HG03354 (cell line): ENCODE measurements at regions not wholly inside any gene's neighbourhood (a gene's known extent, or its start where the extent isn't known, plus 50 kb on each side); places are given as distances from the start of the nearest gene placed in this dataset.

ENCODE experiments used
- ATAC-seq: cut with Tn5 transposase; IDR thresholded peaks from one replicate; pipeline ENCODE4 v1.9.1; 2021; ENCODE audit warnings: mild to moderate bottlenecking; ENCODE audit not compliant: unreplicated experiment, poor library complexity, severe bottlenecking

DNA sequence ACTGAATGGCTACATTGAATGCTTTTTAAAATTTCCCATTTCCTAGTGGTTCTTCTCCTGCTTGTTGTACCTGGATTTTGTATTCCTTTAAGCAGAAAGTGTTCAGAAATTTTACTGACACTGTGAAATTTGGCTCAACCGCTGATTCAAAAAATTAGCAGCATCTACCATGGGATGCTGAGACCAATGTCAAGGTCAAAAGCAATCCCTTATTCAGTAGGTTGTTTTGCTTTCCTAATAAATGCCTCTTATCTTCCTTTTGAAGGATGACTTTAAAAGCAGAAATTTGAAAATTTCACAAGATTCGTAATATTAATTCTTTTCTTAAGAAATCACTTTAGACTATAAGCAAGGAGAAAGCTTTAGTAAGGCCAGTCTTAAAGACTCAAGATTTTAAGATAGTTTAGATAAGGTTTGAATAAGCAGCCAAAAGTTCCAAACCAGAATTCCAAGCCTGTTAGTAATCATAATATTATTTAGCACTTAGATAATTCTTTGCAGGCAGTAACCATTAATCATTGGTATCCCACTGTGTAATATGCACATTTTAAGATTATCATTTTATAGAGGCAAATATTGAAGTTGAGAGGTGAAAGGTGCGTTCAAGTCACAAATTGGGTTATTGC, 508.8 kb downstream of the ANKRD50 start:
- no peak for ATAC-seq

DNA sequence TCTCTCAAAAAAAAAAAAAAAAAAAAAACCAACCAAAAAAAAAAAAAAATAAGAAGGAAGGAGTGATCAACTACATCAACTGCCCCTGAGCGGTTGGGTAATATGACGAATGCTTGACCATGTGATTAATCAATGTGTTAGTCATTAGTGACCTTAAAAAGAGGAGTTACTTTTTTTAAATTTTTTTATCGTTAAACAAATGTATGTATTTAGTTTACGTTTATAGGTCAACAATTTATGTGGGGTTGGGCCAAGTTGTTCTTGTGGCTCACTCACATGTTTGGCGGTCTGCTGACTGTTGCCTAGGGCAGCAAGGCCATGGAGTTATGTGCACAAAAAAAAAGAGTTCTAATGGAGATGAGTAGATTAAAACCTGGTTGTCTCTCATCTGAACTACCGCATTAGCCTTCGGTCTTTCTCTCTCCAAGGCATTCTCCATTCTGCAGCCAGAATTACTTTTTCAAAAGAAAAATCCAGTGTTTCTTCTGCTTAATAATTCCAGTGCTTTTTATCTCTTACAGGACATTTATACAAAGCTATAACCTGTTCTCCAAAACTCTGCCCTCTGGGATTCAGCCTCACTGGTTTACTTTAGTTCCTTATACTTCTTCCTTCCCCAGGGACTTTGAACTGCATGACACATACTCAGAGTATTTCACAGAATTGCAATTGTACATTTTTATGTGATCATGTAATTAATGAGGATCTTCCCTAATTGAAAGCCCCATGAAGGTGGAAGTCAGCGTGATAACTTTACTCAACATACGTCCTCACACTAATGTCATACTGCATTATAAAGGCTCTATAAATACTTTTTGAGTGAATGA, 505.5 kb downstream of the ANKRD50 start:
- no peak for ATAC-seq

DNA sequence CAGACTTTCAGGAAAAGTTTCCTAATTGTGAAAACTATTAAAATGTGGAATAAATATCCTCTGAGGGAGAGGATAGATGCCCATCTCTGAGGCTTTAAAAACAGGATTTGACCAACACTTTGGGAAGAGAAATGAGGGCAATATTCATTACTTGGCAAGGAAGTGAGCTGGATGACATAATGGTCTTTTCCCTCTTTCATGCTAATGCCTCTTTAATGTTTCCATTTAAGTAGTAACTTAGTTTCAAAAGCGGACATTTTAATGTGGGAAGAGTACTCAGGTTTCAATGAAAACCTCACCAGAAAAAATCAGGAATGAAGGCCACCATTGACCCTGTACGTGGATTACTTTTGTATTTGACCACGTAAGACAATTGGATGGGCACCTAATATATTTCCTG, 503.3 kb downstream of the ANKRD50 start:
- no peak for ATAC-seq

DNA sequence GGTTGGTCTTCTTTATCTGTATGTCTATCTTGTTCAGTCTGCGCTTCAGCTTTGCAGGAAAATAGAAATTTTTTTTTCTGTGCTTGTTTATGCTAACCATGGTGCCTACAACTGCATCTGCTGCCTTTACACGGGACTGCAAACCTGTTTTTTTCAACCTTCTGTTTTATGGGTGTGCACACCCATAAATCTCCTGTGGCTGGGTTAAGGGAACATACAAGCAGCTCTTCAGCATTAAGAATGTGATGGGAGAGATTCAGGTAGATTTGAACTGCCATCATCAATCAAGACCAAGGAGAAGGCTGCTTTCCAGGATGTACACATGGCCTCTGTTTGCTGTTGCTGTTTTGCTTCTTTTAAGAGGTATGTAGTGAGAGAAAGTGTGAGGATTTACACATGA, 502.9 kb downstream of the ANKRD50 start:
- no peak for ATAC-seq

DNA sequence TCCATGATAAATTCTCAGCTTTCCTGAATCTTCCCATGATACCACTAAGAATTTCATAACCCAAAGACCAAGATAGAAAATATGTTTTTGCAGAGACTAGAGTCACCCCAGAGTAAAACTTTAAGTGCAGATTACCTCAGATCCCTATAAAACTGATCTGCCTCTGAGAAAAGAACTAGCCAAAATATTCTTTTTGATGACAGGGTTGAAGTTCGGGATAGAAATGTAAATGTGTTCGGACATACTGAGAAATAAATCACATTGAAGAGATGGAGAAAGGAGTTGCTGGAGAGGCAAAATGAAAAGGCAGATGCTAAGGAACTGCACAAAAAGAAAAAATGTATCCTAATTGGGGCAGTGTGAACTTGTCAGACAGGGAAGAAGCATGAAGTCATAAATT, 501.8 kb downstream of the ANKRD50 start:
- no peak for ATAC-seq

DNA sequence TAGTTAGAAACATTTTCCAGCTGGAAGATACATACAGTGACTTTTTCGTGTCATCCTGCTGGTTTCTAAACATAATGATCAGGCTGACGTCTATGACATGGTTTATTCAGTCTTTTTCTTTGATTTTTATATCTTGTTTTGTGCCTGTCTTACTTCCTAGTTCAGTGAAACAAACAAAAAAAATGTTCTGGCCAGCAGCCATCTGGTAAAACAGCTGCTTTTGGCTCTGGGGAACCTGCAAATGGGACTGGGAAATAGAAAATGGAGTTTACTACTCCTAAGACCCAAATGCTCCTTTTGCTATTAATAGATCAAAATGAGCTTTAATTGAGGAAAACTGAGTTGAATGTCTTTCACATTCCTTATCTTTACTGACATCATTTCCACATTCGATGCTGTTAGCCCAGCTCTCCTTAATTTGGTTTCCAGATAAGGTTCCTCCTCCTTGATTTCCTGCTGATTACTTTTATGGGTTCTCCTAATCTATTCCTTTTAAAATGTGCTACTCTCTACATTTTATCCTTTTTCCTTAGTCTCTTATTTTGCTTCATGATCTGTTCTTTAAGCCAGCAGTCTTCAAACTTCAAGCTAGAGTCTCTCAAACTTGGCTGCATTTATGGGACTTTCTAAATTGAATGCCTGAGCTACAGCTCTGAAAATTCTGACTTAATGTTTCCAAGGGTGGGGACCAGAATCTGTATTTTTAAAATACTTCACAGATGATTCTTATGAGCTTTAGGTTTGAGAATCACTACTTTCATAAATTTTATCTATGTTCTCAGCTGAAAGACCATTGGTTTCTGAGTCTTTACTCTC, 499.5 kb downstream of the ANKRD50 start:
- no peak for ATAC-seq

DNA sequence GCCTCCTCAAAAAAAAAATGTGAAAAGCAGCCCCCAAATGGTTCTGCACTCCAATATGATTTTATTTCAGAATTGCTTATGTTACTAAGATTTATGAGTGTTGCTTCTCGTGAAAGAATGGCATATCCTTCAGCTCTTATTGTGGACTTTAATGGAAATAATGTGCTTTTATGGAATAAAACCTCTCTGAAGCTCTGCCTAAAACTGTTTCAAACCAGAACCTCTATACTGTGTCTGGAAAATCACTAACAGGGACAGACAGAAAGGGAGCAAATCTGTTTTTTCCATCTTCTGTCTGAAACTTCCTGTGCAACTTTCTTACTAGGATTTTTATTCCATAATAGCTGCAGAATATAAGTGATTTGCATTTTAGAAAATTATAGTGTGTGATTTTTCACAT, 493.1 kb downstream of the ANKRD50 start:
- no peak for ATAC-seq

DNA sequence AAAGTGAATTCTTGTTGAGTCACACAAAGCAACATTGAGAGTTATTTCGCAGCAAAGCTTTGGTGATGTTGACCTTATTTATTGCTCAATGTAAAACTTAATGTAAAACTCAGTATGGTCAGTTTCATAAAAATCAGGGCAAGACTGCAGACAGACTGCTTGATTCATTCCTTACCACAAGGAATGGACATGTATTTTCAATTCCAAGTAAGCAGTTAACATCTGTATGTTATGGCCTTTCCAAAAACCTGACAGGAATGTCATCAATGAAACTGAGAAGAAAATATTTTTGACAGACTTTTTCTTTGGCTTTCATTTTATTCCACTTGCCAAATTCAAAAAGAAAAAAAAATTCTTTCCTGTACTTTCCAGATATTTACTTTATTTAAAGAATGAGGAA, 488.3 kb downstream of the ANKRD50 start:
- no peak for ATAC-seq

DNA sequence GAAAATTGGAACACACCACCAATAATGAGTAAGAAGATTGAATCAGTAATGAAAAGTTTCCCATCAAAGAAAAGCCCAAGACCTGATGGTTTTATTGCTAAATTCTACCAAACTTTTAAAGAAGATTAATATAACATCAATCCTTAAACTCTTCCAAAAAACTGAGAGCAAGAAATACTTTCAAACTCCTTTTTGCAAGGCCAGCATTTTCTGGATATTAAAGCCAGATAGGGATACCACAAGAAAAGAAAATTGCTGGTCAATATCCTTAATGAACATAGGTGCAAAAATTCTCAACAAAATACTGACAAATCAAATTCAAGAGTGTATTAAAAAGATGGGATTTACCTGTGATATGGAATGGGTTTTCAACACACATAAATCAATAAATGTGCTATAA, 484.6 kb downstream of the ANKRD50 start:
- ATAC-seq: no peak

DNA sequence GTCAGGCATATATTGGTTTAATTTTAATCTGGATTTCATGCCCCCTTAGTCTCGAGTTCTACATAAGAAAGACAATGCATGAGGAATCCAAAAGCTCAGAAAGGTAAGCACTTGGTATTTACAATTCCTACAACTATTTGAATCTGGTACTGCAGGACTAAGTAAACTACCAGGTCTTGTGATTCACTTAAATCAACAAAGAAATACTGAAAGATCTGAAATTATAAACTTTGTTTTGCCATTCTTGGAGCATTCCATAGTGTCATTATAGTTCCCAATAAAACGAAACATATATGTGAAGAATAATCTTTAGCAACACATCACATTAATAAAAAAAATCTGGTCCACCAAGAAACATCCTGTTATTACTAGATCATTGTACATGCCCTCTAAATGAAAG, 482.3 kb downstream of the ANKRD50 start:
- ATAC-seq: no peak

DNA sequence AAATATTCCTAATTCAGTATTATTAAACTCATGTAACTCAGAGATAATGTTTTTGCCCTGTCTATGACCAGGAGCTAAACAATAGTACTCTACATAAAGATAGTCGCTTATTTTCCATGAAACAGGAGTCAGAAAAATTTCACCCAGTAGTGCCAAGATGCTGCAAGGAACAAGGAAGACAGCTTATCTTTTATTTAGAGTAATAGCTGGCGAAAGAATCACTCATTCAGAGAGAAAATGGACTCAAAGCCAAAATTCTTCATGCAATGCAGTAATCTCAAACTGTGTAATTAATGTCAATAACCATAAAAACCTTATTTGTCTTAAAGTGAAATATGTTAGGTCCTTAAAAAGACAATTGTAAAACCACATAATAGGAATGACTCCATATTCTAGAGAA, 477.8 kb downstream of the ANKRD50 start:
- ATAC-seq: no peak

DNA sequence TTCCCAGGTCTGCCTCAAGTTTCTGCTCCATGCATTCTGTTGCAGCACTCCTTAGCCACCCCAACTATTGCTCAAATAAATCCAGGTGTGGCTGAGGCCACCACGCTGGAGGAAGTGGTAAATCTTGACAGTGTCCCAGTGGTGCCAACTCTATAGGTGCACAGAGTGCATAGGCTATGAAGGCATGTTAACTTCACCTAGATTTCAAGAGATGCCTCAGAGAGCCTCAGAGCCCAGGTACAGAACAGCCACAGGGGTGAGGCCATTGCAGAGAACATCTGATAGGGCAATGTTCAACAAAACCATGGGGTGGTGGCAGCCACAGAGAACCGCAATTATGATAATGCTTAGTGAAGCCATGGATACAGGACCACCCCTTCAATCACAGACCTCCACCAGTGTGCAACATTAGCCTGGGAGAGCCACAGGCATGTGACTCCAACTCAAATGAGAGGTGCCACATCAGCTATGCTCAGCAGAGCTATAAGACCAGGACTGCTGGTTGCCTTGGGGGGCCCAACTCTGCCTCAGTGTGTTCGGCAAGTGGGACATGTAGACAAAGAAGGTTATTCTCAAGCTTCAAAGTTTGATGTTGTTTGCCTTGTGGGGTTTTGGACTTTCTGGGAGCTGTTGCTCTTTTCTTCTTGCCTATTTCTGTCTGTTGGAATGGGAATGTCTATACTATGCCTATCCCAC, 468.7 kb downstream of the ANKRD50 start:
- ATAC-seq: no peak

DNA sequence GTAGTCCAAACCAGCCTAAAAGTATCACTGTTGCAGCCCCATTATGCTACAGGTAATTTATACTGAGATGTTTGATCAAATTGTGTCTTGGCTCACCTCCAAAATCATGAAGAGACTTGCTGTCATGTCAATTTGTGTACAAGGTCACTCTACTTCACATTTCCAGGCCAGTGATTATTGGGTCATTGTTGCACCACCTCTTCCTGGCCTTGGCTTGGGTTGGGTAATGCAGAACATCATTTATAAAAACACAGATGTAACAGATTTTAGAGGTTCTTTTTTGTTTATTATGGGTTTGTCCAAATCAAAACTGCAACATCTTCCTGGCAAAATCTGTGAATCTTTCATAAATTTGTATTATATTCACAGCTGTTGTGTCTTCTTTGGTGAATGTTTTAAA, 459.5 kb downstream of the ANKRD50 start:
- no peak for ATAC-seq

DNA sequence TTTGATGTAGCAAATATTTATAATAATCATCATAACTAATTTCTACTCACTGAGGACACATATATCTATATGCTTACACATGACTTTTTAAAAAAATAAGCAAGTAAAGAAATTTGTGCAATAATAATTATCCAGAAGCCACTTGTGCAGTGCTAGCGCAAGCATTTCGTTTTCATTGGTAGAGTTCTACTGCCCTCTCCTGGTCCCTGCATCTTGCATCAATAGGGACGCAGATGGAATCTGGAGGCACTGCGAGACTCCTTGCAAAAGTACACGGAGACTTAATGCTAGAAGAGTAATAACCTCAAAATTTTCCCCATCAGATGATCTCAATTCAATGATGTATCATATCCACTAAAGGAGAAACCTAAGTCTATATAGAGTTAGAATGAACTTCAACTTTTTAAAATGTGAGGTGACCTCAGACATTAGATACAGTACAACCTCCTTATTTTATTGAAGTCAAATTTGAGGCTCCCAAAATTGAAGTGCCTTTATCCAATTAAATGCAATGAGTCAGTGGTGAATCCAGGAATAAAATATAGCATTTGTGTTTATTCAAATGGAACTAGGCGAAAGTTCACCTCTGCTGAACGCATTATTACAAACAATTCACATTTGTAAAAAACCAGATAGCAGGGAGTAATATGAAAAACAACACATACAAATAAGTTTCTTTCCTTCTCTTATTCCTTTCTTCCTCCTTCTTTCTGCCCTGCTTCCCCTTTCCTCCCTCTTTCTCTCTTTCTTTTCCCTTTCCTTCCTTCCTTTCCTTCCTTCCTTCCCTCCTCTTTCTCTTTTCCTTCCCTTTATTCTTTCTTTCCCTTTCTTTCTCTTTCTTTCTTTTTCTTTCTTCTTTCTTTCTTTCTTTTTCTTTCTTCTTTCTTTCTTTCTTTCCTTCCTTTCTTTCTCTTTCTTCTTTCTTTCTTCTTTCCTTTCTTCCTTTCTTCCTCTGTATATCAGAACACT, 450.0 kb downstream of the ANKRD50 start:
- ATAC-seq: peak; percentile 89

DNA sequence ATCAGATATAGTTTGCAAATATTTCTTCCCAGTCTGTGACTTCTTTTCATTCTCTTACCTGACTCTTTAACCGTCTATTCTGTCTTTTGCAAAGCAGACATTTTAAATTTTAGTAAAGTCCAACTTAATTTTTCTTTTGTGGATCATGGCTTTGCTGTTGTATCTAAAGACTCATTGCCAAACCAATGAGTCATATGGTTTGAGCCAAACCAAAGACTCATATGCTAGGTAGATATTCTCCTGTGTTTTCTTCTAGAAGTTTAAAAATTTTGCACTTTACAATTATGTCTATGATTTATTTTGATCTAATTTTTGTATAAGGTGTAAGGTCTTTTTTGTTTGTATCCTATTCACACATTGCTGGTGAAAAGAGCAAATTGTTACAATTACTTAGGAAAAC, 446.8 kb downstream of the ANKRD50 start:
- no peak for ATAC-seq

DNA sequence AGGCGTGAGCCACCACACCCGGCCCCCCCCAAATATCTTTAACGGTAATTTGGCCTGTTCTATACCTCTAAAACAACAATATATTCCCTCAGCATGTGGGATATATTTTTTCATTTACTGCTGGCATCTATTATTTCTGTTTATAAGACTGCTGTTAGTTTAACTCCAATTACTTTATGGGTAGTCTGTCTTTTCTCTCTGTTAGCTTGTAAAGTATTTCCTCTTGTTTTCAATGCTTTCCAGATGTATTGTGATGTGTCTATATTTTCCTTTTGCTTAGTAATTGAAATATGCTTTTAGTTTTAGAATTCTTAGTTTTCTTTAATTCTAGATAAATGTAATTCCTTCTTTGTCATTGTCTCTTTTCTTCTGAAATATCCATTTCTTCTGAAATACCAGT, 445.8 kb downstream of the ANKRD50 start:
- ATAC-seq: no peak

DNA sequence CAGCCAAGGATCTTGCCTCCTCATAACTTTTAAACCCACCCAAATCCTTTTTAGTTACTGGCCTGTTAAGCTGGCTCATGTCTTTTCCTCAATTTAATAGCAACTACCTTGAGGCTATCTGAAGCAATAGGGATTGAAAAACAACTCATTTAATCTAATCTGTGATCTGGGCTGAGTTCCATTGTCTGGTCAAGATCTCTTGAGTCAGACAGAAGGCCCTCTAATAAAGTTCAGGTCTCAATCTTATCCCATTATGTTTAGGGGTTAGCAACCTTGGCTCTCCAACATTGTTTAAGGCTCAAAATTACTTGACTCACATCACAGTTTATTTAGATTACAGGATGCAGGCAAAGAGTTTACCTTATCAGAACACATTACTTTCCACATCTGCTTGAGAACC, 436.1 kb downstream of the ANKRD50 start:
- no peak for ATAC-seq

DNA sequence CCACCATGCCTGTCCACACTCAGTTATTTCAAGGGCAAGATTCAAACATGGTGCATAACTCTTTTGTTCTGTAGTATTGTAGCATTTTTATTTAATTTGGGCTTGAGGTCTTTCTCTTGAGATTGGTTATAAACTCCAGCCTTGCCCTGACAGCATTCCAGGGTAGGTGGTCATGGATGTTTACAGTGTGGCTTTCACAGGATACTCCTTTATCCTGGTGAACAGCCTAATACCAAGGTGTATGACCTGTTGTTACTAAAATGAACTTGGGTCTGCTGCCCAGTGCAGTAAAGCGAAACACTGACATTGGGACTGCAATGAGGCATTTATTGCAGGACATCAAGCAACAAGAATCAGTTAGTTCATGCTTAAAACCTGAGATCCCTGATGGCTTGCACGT, 434.8 kb downstream of the ANKRD50 start:
- ATAC-seq: no peak

DNA sequence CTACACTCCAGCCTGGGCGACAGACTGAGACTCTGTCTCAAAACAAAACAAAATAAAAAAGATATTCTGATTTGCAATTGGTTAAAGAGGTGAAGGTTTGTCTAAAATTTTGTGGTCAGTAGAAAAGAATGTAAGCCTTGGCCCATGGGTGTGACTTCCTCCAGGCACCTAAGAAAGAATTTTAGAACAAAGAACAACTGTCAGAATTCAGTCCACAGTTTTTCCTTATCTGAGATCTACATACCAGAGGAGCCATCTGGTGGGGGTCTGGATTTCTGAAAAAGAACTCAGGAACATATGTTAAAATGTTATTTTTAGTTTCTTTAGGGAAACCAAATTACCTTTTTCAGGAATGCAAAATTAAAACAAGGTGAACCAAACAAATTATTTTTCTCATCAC, 434.1 kb downstream of the ANKRD50 start:
- ATAC-seq: no peak
